DOHH2 (cell line): ENCODE measurements at regions not wholly inside any gene's neighbourhood (a gene's known extent, or its start where the extent isn't known, plus 50 kb on each side); places are given as distances from the start of the nearest gene placed in this dataset.

Experiments used
- H3F3A ChIP-seq: fragments of 200-600 bp; sonication (generic), shearing (Covaris generic); 2 replicates; pipeline ENCODE4 v1.6.0; 2016; ENCODE audit warnings: antibody characterized with exemption, mild to moderate bottlenecking; ENCODE audit not compliant: control insufficient read depth, insufficient read depth
- H3K27ac ChIP-seq: fragments of 200-600 bp; sonication (generic); 2 replicates; pipeline ENCODE4 v1.5.1; 2014; ENCODE audit warnings: low read depth, mild to moderate bottlenecking, low read length, moderate library complexity
- H3K27me3 ChIP-seq: fragments of 200-600 bp; sonication (generic); 2 replicates; pipeline ENCODE4 v1.6.1; 2014; ENCODE audit warnings: mild to moderate bottlenecking, low read length, mixed read lengths; ENCODE audit not compliant: control insufficient read depth
- H3K36me3 ChIP-seq: fragments of 200-600 bp; sonication (generic); 2 replicates; pipeline ENCODE4 v1.6.1; 2014; ENCODE audit warnings: mild to moderate bottlenecking, low read length, moderate library complexity, mixed read lengths; ENCODE audit not compliant: control insufficient read depth
- H3K4me1 ChIP-seq: fragments of 200-600 bp; sonication (generic); 2 replicates; pipeline ENCODE4 v1.6.1; 2014; ENCODE audit warnings: mild to moderate bottlenecking, low read length, mixed read lengths; ENCODE audit not compliant: control insufficient read depth
- H3K4me2 ChIP-seq: fragments of 200-600 bp; sonication (generic); 2 replicates; pipeline ENCODE4 v1.6.0; 2014; ENCODE audit warnings: mild to moderate bottlenecking, low read length, moderate library complexity
- H3K4me3 ChIP-seq: fragments of 200-600 bp; sonication (generic); 2 replicates; pipeline ENCODE4 v1.5.1; 2014; ENCODE audit warnings: mild to moderate bottlenecking, low read length, mixed read lengths
- H3K79me2 ChIP-seq: fragments of 200-600 bp; sonication (generic); 2 replicates; pipeline ENCODE4 v1.6.1; 2014; ENCODE audit warnings: mild to moderate bottlenecking, low read length, mixed read lengths; ENCODE audit not compliant: control insufficient read depth
- H3K9me2 ChIP-seq: fragments of 200-600 bp; sonication (generic); replicated peaks from 2 replicates; pipeline ENCODE4 v1.6.1; 2014; ENCODE audit warnings: mild to moderate bottlenecking, low read length, mixed read lengths; ENCODE audit not compliant: control insufficient read depth
- H3K9me3 ChIP-seq: fragments of 200-600 bp; sonication (generic); 2 replicates; pipeline ENCODE4 v1.6.1; 2014; ENCODE audit warnings: antibody characterized with exemption, low read length, mixed read lengths; ENCODE audit not compliant: control insufficient read depth, insufficient read depth
- H4K20me1 ChIP-seq: fragments of 200-600 bp; sonication (generic); 2 replicates; pipeline ENCODE4 v1.6.0; 2014; ENCODE audit warnings: low read depth, mild to moderate bottlenecking, antibody characterized with exemption, low read length, moderate library complexity; ENCODE audit not compliant: control insufficient read depth, insufficient read depth
- EZH2phosphoT487 ChIP-seq: fragments of 200-600 bp; sonication (generic); IDR thresholded peaks from 2 replicates; pipeline ENCODE4 v1.6.1; 2017; ENCODE audit warnings: borderline replicate concordance, mild to moderate bottlenecking, antibody characterized with exemption, low read length, moderate library complexity, mixed read lengths
- TF ChIP-seq, protein P1 (sequence below): fragments of 200-600 bp; sonication (generic); IDR thresholded peaks from one replicate; pipeline ENCODE4 v1.5.1; 2014; ENCODE audit warnings: antibody characterized with exemption, mild to moderate bottlenecking, low read depth, low read length; ENCODE audit not compliant: poor library complexity, severe bottlenecking

GRCh38 chr10:57849691-57850357 lies 417.9 kb downstream of the IPMK start:
- no peaks in the 10 kb centered on the region for H3K27me3 ChIP-seq
- no peak overlapping the region for H3K4me3 ChIP-seq
- no peaks in the 10 kb centered on the region for H3K36me3 ChIP-seq
- TF ChIP-seq, protein P1, sequence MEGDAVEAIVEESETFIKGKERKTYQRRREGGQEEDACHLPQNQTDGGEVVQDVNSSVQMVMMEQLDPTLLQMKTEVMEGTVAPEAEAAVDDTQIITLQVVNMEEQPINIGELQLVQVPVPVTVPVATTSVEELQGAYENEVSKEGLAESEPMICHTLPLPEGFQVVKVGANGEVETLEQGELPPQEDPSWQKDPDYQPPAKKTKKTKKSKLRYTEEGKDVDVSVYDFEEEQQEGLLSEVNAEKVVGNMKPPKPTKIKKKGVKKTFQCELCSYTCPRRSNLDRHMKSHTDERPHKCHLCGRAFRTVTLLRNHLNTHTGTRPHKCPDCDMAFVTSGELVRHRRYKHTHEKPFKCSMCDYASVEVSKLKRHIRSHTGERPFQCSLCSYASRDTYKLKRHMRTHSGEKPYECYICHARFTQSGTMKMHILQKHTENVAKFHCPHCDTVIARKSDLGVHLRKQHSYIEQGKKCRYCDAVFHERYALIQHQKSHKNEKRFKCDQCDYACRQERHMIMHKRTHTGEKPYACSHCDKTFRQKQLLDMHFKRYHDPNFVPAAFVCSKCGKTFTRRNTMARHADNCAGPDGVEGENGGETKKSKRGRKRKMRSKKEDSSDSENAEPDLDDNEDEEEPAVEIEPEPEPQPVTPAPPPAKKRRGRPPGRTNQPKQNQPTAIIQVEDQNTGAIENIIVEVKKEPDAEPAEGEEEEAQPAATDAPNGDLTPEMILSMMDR: no peak
- TF ChIP-seq EZH2phosphoT487: no peak
- no peaks in the 10 kb centered on the region for H3K9me2 ChIP-seq
- no peaks in the 10 kb centered on the region for H3K4me1 ChIP-seq
- no peaks in the 10 kb centered on the region for H3F3A ChIP-seq
- no peaks in the 10 kb centered on the region for H3K9me3 ChIP-seq
- no peak overlapping the region for H3K4me2 ChIP-seq
- no peak overlapping the region for H3K27ac ChIP-seq
- no peaks in the 10 kb centered on the region for H4K20me1 ChIP-seq
- H3K79me2 ChIP-seq: no peaks in the 10 kb centered on the region

GRCh38 chr10:57846307-57847065 lies 421.2 kb downstream of the IPMK start:
- Histone ChIP-seq H3K9me3 (no peaks in the 10 kb centered on the region), H3K36me3 (no peaks in the 10 kb centered on the region), H3K4me1 (no peaks in the 10 kb centered on the region), H3K4me2 (no peak overlapping the region), H3K27ac (no peak overlapping the region), H3K4me3 (no peak overlapping the region), H3F3A (no peaks in the 10 kb centered on the region), H3K9me2 (no peaks in the 10 kb centered on the region), H3K79me2 (no peaks in the 10 kb centered on the region), H4K20me1 (no peaks in the 10 kb centered on the region), H3K27me3 (no peaks in the 10 kb centered on the region)
- TF ChIP-seq, protein P1: no peak
- TF ChIP-seq EZH2phosphoT487: no peak

DNA sequence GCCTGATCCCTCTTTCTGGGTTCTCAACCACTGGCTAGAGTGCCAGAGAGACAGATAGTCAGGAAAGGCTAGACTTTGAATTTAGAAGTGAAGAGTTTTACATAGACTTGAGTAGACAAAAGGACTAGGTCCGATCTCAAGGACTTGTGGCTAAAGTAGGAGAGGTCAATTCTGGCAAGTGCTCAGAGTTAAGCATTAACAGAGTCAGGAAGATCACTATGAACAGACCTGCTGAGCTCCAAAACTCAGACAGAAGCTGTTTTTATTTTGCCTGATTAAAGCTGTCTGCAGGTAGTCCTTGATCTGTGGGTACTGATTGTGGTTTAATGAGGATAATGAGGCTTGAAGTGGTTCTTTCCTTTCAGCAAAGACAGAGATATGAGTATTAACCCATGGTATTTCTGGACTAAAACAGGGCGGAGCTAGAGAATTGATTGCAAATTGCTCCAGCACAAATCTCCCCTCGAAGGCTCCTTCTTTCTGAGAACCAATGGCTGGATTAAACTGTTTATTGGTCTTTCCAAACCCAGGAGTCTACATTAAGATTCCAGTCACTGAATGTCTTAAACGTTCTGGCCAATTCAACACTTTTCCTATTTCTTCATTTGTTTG lies 423.2 kb downstream of the IPMK start:
- Histone ChIP-seq H3K79me2 (no peaks in the 10 kb centered on the region), H3K36me3 (no peaks in the 10 kb centered on the region), H3K9me2 (no peaks in the 10 kb centered on the region), H4K20me1 (no peaks in the 10 kb centered on the region), H3K4me3 (no peak overlapping the region), H3K4me2 (no peak overlapping the region), H3K4me1 (no peaks in the 10 kb centered on the region), H3K27me3 (no peaks in the 10 kb centered on the region), H3K27ac (no peak overlapping the region), H3F3A (no peaks in the 10 kb centered on the region), H3K9me3 (no peaks in the 10 kb centered on the region)
- no peak for TF ChIP-seq EZH2phosphoT487
- TF ChIP-seq, protein P1: no peak
